ENCODE measurements at regions not wholly inside any gene's neighbourhood (a gene's known extent, or its start where the extent isn't known, plus 50 kb on each side); places are given as distances from the start of the nearest gene placed in this dataset.

GRCh38 chr2:4340536-4340935 lies 637.2 kb downstream of the DCDC2C start:
- TF ChIP-seq RAD21 (IDR thresholded peaks at IDR 0.05; ENCODE audit: low read depth) (no peak), POLR2A (IDR thresholded peaks at IDR 0.05; ENCODE audit: borderline replicate concordance, extremely low read depth, insufficient read depth, insufficient read length) (no peak)
